Suppressor macrophage (primary cell): ENCODE measurements at regions not wholly inside any gene's neighbourhood (a gene's known extent, or its start where the extent isn't known, plus 50 kb on each side); places are given as distances from the start of the nearest gene placed in this dataset.
"Not testable (repeated sequence)": the region's sequence is repeated elsewhere in the genome, so short reads cannot be mapped to it uniquely, and the experiment has no call there.

ENCODE experiments used
- DNase-seq, 4 experiments: peaks; one replicate each; pipeline ENCODE4 v3.0.0-alpha.2; 2020 to 2022

- DNase-seq = peak in 1 of 4 experiments; percentile 11
These were observed 220.5 kb downstream of the BAMBI start for GRCh38 chr10:28897617-28898464.

- DNase-seq = no peak
These were observed 224.9 kb downstream of the BAMBI start for GRCh38 chr10:28902215-28902614.

GRCh38 chr10:28903063-28903462 lies 225.7 kb downstream of the BAMBI start:
- DNase-seq = no peak

GRCh38 chr10:28903736-28904135 lies 226.4 kb downstream of the BAMBI start:
- DNase-seq = no peak

GRCh38 chr10:28905371-28905770 lies 228.1 kb downstream of the BAMBI start:
- DNase-seq = no peak

- DNase-seq = no peak
These were observed 228.7 kb downstream of the BAMBI start for GRCh38 chr10:28906011-28906411.

GRCh38 chr10:28906415-28906814 lies 229.1 kb downstream of the BAMBI start:
- DNase-seq = no peak

GRCh38 chr10:28906934-28907333 lies 229.6 kb downstream of the BAMBI start:
- no peak for DNase-seq

GRCh38 chr10:28909875-28910274 lies 232.6 kb downstream of the BAMBI start:
- DNase-seq = no peak

GRCh38 chr10:28910956-28911355 lies 233.6 kb downstream of the BAMBI start:
- DNase-seq = no peak

GRCh38 chr10:28911511-28911910 lies 234.2 kb downstream of the BAMBI start:
- not testable (repeated sequence) for DNase-seq

GRCh38 chr10:28912017-28912783 lies 234.9 kb downstream of the BAMBI start:
- DNase-seq = no peak

- DNase-seq = no peak
These were observed 236.3 kb downstream of the BAMBI start for GRCh38 chr10:28913436-28914237.

- no peak for DNase-seq
These were observed 237.4 kb downstream of the BAMBI start for GRCh38 chr10:28914701-28915100.

- DNase-seq = no peak
These were observed 238.8 kb downstream of the BAMBI start for GRCh38 chr10:28915989-28916588.

GRCh38 chr10:28920091-28920490 lies 242.8 kb downstream of the BAMBI start:
- DNase-seq = no peak

- no peak for DNase-seq
These were observed 244.8 kb downstream of the BAMBI start for GRCh38 chr10:28922127-28922526.

- no peak for DNase-seq
These were observed 245.5 kb downstream of the BAMBI start for GRCh38 chr10:28922861-28923260.

GRCh38 chr10:28924717-28925116 lies 247.4 kb downstream of the BAMBI start:
- no peak for DNase-seq

GRCh38 chr10:28925121-28925663 lies 247.9 kb downstream of the BAMBI start:
- DNase-seq = no peak

- DNase-seq = no peak
These were observed 249.6 kb downstream of the BAMBI start for GRCh38 chr10:28926932-28927331.

GRCh38 chr10:28928484-28928883 lies 251.2 kb downstream of the BAMBI start:
- no peak for DNase-seq
